CD14-positive monocyte (primary cell): ENCODE measurements at regions not wholly inside any gene's neighbourhood (a gene's known extent, or its start where the extent isn't known, plus 50 kb on each side); places are given as distances from the start of the nearest gene placed in this dataset.

Source experiments
- DNase-seq, 3 donors: peaks; one replicate each; pipeline ENCODE4 v3.0.0-alpha.2; 2011 to 2022
- H2AFZ ChIP-seq: 2 replicates; pipeline ENCODE4 v1.6.0; 2012; ENCODE audit warnings: mild to moderate bottlenecking, low read depth, low read length, inconsistent platforms; ENCODE audit not compliant: insufficient read depth, poor library complexity, severe bottlenecking
- H3K27ac ChIP-seq, 2 donors: 1 replicate in 1 of 2; 2 replicates in 1 of 2; pipeline ENCODE4 v1.5.1; 2012 to 2013; ENCODE audit warnings: low read length in 2 of 2, control low read depth in 1 of 2, inconsistent platforms in 1 of 2, low read depth in 1 of 2, mild to moderate bottlenecking in 1 of 2
- H3K27me3 ChIP-seq, 2 donors: one replicate each; pipeline versions ENCODE4 v1.6.0 to v1.6.1; 2011 to 2013; ENCODE audit warnings: low read length in 2 of 2; ENCODE audit not compliant: control insufficient read depth in 2 of 2, insufficient read depth in 2 of 2
- H3K36me3 ChIP-seq, 2 donors: replicated peaks in 1 of 2; 1 replicate in 1 of 2; 2 replicates in 1 of 2; pipeline versions ENCODE4 v1.5.1 to v1.6.1; 2012 to 2013; ENCODE audit warnings: low read length in 2 of 2, control low read depth in 1 of 2, inconsistent platforms in 1 of 2, mild to moderate bottlenecking in 1 of 2; ENCODE audit not compliant: insufficient read depth in 2 of 2, control insufficient read depth in 1 of 2
- H3K4me1 ChIP-seq, 2 donors: 1 replicate in 1 of 2; 2 replicates in 1 of 2; pipeline versions ENCODE4 v1.5.1 to v1.6.1; 2012 to 2013; ENCODE audit warnings: low read length in 2 of 2, control low read depth in 1 of 2, inconsistent platforms in 1 of 2, mild to moderate bottlenecking in 1 of 2, moderate library complexity in 1 of 2; ENCODE audit not compliant: insufficient read depth in 2 of 2, control insufficient read depth in 1 of 2
- H3K4me2 ChIP-seq: replicated peaks from 2 replicates; pipeline ENCODE3; 2012; ENCODE audit warnings: low read length, moderate library complexity, mild to moderate bottlenecking; ENCODE audit not compliant: poor library complexity, severe bottlenecking; ENCODE audit errors: extremely low read depth
- H3K4me3 ChIP-seq, 3 experiments: fragments of 200-600 bp in 1 of 3; sonication (generic) in 1 of 3; replicated peaks in 1 of 3; 1 replicate in 2 of 3; 2 replicates in 1 of 3; pipeline ENCODE4 v1.5.1; 2011 to 2013; ENCODE audit warnings: low read length in 3 of 3, mild to moderate bottlenecking in 3 of 3, control low read depth in 2 of 3, low read depth in 2 of 3, inconsistent platforms in 1 of 3, moderate library complexity in 1 of 3
- H3K79me2 ChIP-seq: 2 replicates; pipeline ENCODE4 v1.6.0; 2012; ENCODE audit warnings: mild to moderate bottlenecking, control low read depth, inconsistent platforms, low read length, moderate library complexity; ENCODE audit not compliant: insufficient read depth
- H3K9ac ChIP-seq: 2 replicates; pipeline ENCODE4 v1.6.0; 2017; ENCODE audit warnings: low read length, mild to moderate bottlenecking; ENCODE audit not compliant: insufficient read depth, poor library complexity, severe bottlenecking
- H3K9me3 ChIP-seq, 2 donors: replicated peaks in 1 of 2; 1 replicate in 1 of 2; 2 replicates in 1 of 2; pipeline versions ENCODE4 v1.5.1 to v1.6.1; 2012 to 2013; ENCODE audit warnings: low read length in 2 of 2, control low read depth in 1 of 2; ENCODE audit not compliant: control insufficient read depth in 1 of 2, insufficient read depth in 1 of 2
- H4K20me1 ChIP-seq: 2 replicates; pipeline ENCODE4 v1.6.0; 2012; ENCODE audit warnings: mild to moderate bottlenecking, low read length, control low read depth, moderate library complexity; ENCODE audit not compliant: insufficient read depth
- H3K27ac Mint-ChIP-seq, 7 donors: one replicate each; pipeline ENCODE4 v1.8.0; 2020; ENCODE audit warnings: mild to moderate bottlenecking in 7 of 7, mixed read lengths in 7 of 7, moderate library complexity in 6 of 7, inconsistent platforms in 2 of 7
- H3K27me3 Mint-ChIP-seq, 3 donors: one replicate each; pipeline ENCODE4 v1.8.0; 2021 to 2022; ENCODE audit warnings: low read depth in 3 of 3, mild to moderate bottlenecking in 3 of 3, mixed read lengths in 3 of 3, moderate library complexity in 3 of 3, inconsistent platforms in 1 of 3
- H3K36me3 Mint-ChIP-seq, 2 donors: one replicate each; pipeline ENCODE4 v1.8.0; 2020; ENCODE audit warnings: mixed read lengths in 2 of 2, inconsistent platforms in 1 of 2, mild to moderate bottlenecking in 1 of 2
- H3K4me1 Mint-ChIP-seq: one replicate; pipeline ENCODE4 v1.8.0; 2020; ENCODE audit warnings: mild to moderate bottlenecking, mixed read lengths
- H3K4me3 Mint-ChIP-seq, 2 donors: one replicate each; pipeline ENCODE4 v1.8.0; 2020; ENCODE audit warnings: mild to moderate bottlenecking in 2 of 2, mixed read lengths in 2 of 2, moderate library complexity in 1 of 2
- H3K9me3 Mint-ChIP-seq, 7 donors: one replicate each; pipeline ENCODE4 v1.8.0; 2020 to 2022; ENCODE audit warnings: mixed read lengths in 7 of 7, mild to moderate bottlenecking in 6 of 7, moderate library complexity in 6 of 7, inconsistent platforms in 2 of 7
- WGBS: methylation state at CpG from one replicate; pipeline ENCODE4 v1.1.5; 2013; ENCODE audit warnings: missing lambda C conversion rate; ENCODE audit not compliant: insufficient coverage; 5-methylcytosine and 5-hydroxymethylcytosine counted together
- intact Hi-C, 2 donors: fragments of 100-400 bp; cut with micrococcal nuclease; formaldehyde crosslinking; loops; one replicate each; pipeline versions ENCODE4 v1.15.0 to v1.15.1; 2023
- TF ChIP-seq, protein P1 (sequence below): fragments of 200-600 bp; IDR thresholded peaks from one replicate; pipeline ENCODE4 v1.8.0; 2022; ENCODE audit warnings: antibody characterized with exemption, mild to moderate bottlenecking

DNA sequence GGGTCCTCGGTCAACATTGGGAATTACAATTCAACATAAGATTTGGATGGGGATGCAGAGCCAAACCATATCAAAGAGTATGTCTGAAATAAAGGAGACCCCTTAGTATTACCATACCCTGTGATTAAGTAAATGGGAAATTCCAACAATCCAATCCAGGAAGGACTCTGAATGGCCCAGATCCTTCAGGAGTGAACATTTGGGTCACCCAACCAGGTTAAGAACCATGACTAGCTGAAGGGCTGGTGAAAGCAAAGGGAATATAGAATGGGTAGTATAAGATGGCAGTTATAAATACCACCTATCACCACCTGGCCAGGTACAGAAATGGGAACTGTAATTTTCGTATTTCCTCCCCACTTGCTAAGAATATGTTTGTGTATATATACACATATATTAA, 114.4 kb upstream of the CCDC196 start:
- Mint-ChIP-seq H3K36me3 (no peaks in the 10 kb centered on the region), H3K27ac (no peak overlapping the region), H3K4me1 (no peaks in the 10 kb centered on the region), H3K9me3 (peaks cover 0 to 2% (median 0%) of the 10 kb centered on the region in 7 donors), H3K27me3 (peaks cover 0 to 3% (median 0%) of the 10 kb centered on the region in 3 donors), H3K4me3 (no peak overlapping the region)
- H4K20me1 ChIP-seq, result no peaks in the 10 kb centered on the region
- TF ChIP-seq, protein P1, sequence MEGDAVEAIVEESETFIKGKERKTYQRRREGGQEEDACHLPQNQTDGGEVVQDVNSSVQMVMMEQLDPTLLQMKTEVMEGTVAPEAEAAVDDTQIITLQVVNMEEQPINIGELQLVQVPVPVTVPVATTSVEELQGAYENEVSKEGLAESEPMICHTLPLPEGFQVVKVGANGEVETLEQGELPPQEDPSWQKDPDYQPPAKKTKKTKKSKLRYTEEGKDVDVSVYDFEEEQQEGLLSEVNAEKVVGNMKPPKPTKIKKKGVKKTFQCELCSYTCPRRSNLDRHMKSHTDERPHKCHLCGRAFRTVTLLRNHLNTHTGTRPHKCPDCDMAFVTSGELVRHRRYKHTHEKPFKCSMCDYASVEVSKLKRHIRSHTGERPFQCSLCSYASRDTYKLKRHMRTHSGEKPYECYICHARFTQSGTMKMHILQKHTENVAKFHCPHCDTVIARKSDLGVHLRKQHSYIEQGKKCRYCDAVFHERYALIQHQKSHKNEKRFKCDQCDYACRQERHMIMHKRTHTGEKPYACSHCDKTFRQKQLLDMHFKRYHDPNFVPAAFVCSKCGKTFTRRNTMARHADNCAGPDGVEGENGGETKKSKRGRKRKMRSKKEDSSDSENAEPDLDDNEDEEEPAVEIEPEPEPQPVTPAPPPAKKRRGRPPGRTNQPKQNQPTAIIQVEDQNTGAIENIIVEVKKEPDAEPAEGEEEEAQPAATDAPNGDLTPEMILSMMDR, result no peak
- H3K4me1 ChIP-seq, result no peaks in the 10 kb centered on the region
- no peaks in the 10 kb centered on the region for H3K27me3 ChIP-seq
- H3K9ac ChIP-seq, result no peak overlapping the region
- no peak overlapping the region for H3K4me3 ChIP-seq
- H3K9me3 ChIP-seq, result no peaks in the 10 kb centered on the region
- intact Hi-C loops, result no loop called here
- no peak overlapping the region for H3K27ac ChIP-seq
- H3K79me2 ChIP-seq, result no peaks in the 10 kb centered on the region
- DNase-seq, result no peak
- no peaks in the 10 kb centered on the region for H3K36me3 ChIP-seq
- H3K4me2 ChIP-seq, result no peak overlapping the region
- no peak overlapping the region for H2AFZ ChIP-seq
- WGBS, result no CpG with 5 or more reads among the region's 2 CpGs

DNA sequence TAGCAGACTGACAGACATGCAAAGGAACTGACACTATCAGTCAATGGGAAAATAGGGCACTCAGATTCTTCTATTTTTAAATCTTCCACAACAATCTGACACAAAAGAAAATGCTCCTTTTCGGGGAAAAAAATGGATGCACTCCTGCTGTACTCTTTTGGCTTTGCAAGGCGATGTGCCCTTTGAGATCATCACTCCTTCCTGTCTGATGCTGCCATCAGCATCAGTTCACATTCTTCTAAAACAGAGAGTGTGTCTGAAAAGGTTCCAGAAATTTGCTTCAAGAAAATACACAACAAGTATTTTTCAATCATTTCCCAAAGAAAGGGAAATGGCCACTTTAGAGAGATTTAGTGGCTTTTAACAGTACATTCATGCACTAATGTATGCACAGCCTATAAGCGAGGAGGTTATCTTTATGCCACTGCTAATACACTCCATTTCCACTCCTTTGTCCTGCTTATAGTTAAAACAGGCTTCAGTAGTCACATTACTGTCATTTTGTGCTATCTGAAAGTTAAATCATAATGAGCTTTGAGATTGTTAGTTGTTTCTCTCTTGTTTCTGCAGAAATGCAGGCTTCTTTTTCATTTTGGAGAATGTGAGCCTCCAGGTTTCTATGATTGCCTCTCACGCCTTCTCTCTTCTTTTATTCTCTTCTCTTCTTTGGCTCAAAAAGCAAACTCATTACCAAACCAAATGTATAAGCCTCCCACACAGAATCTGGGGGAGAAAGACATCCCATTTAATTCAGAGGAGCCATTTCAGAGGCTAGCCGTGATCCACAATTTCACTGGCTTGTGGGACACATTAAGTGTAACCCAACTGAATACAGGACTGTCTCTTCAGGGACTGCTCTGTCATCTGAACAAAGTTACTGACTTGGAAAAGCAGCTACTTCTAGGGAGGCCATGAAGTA, 110.9 kb upstream of the CCDC196 start:
- no peak for DNase-seq
- Mint-ChIP-seq H3K4me1 (no peaks in the 10 kb centered on the region), H3K36me3 (no peaks in the 10 kb centered on the region), H3K9me3 (peaks cover 0 to 2% (median 0%) of the 10 kb centered on the region in 7 donors), H3K4me3 (no peak overlapping the region), H3K27ac (no peak overlapping the region), H3K27me3 (peaks cover 0 to 3% (median 0%) of the 10 kb centered on the region in 3 donors)
- Histone ChIP-seq H2AFZ (no peak overlapping the region), H3K4me3 (no peak overlapping the region), H3K27ac (no peak overlapping the region), H3K27me3 (no peaks in the 10 kb centered on the region), H3K79me2 (no peaks in the 10 kb centered on the region), H3K9ac (no peak overlapping the region), H3K36me3 (no peaks in the 10 kb centered on the region), H3K9me3 (no peaks in the 10 kb centered on the region), H4K20me1 (no peaks in the 10 kb centered on the region), H3K4me1 (no peaks in the 10 kb centered on the region), H3K4me2 (no peak overlapping the region)
- TF ChIP-seq, protein P1, result no peak
- intact Hi-C loops, result no loop called here
- WGBS, result 94% methylated on average over 2 of the region's 5 CpGs
